KMS-11 (cell line): ENCODE measurements at regions not wholly inside any gene's neighbourhood (a gene's known extent, or its start where the extent isn't known, plus 50 kb on each side); places are given as distances from the start of the nearest gene placed in this dataset.

Experiments used
- H2AFZ ChIP-seq: fragments of 200-600 bp; sonication (generic); 2 replicates; pipeline ENCODE4 v1.6.1; 2016; ENCODE audit warnings: antibody characterized with exemption, mixed run types, low read depth
- H3K27ac ChIP-seq: fragments of 200-600 bp; sonication (generic); 2 replicates; pipeline ENCODE4 v1.6.1; 2016; ENCODE audit warnings: mild to moderate bottlenecking, mixed run types
- H3K27me3 ChIP-seq: fragments of 200-600 bp; sonication (generic); 2 replicates; pipeline ENCODE4 v1.6.1; 2017; ENCODE audit warnings: mild to moderate bottlenecking, low read depth, mixed run types, moderate library complexity; ENCODE audit not compliant: insufficient read depth
- H3K36me3 ChIP-seq: fragments of 200-600 bp; sonication (generic); 2 replicates; pipeline ENCODE4 v1.6.1; 2017; ENCODE audit warnings: mild to moderate bottlenecking, mixed run types; ENCODE audit not compliant: insufficient read depth
- H3K4me1 ChIP-seq: fragments of 200-600 bp; sonication (generic); 2 replicates; pipeline ENCODE4 v1.6.1; 2016; ENCODE audit warnings: mild to moderate bottlenecking, low read depth, mixed run types; ENCODE audit not compliant: poor library complexity, severe bottlenecking
- H3K4me2 ChIP-seq: fragments of 200-600 bp; sonication (generic); 2 replicates; pipeline ENCODE4 v1.7.0; 2016; ENCODE audit warnings: mild to moderate bottlenecking, mixed run types
- H3K4me3 ChIP-seq: fragments of 200-600 bp; sonication (generic); IDR thresholded peaks from 2 replicates; pipeline ENCODE4 v1.6.1; 2017; ENCODE audit warnings: low read depth, low read length, mixed read lengths; ENCODE audit not compliant: insufficient read depth
- H3K79me2 ChIP-seq: fragments of 200-600 bp; sonication (generic); 2 replicates; pipeline ENCODE4 v1.6.1; 2016; ENCODE audit warnings: low read depth, mixed run types; ENCODE audit not compliant: insufficient read depth
- H3K9ac ChIP-seq: fragments of 200-600 bp; sonication (generic); 2 replicates; pipeline ENCODE4 v1.6.1; 2016; ENCODE audit warnings: mild to moderate bottlenecking, mixed run types
- H4K20me1 ChIP-seq: fragments of 200-600 bp; sonication (generic); 2 replicates; pipeline ENCODE4 v1.6.1; 2016; ENCODE audit warnings: mild to moderate bottlenecking, mixed run types; ENCODE audit not compliant: insufficient read depth
- CTCF ChIP-seq: fragments of 200-600 bp; sonication (generic); conservative IDR thresholded peaks from 2 replicates; pipeline ENCODE4 v1.6.1; 2017; ENCODE audit warnings: low read depth, mild to moderate bottlenecking, antibody characterized with exemption, low read length, moderate library complexity, mixed read lengths

GRCh38 chr12:89875809-89876208, 167.2 kb upstream of the ATP2B1 start:
- H3K27ac ChIP-seq: no peak overlapping the region

GRCh38 chr12:89875225-89875624, 166.6 kb upstream of the ATP2B1 start:
- no peak overlapping the region for H2AFZ ChIP-seq
- H3K36me3 ChIP-seq: no peaks in the 10 kb centered on the region
- no peaks in the 10 kb centered on the region for H3K79me2 ChIP-seq
- TF ChIP-seq CTCF: no peak
- H4K20me1 ChIP-seq: no peaks in the 10 kb centered on the region
- H3K4me3 ChIP-seq: no peak overlapping the region
- no peaks in the 10 kb centered on the region for H3K4me1 ChIP-seq
- no peak overlapping the region for H3K9ac ChIP-seq
- H3K4me2 ChIP-seq: no peak overlapping the region
- no peak overlapping the region for H3K27ac ChIP-seq
- H3K27me3 ChIP-seq: no peaks in the 10 kb centered on the region

More at GRCh38 chr12:89875809-89876208, 167.2 kb upstream of the ATP2B1 start:
- Histone ChIP-seq H3K36me3 (no peaks in the 10 kb centered on the region), H3K9ac (no peak overlapping the region), H3K4me1 (no peaks in the 10 kb centered on the region), H3K4me3 (no peak overlapping the region), H4K20me1 (no peaks in the 10 kb centered on the region), H3K4me2 (no peak overlapping the region), H2AFZ (no peak overlapping the region), H3K79me2 (no peaks in the 10 kb centered on the region), H3K27me3 (no peaks in the 10 kb centered on the region)
- TF ChIP-seq CTCF: no peak

GRCh38 chr12:89874146-89874545, 165.5 kb upstream of the ATP2B1 start:
- Histone ChIP-seq H3K27me3 (no peaks in the 10 kb centered on the region), H3K27ac (no peak overlapping the region), H3K4me2 (no peak overlapping the region), H4K20me1 (no peaks in the 10 kb centered on the region), H3K4me3 (no peak overlapping the region), H3K9ac (no peak overlapping the region), H2AFZ (no peak overlapping the region), H3K36me3 (no peaks in the 10 kb centered on the region), H3K79me2 (no peaks in the 10 kb centered on the region), H3K4me1 (no peaks in the 10 kb centered on the region)
- no peak for TF ChIP-seq CTCF

GRCh38 chr12:89873745-89874144, 165.1 kb upstream of the ATP2B1 start:
- no peaks in the 10 kb centered on the region for H3K79me2 ChIP-seq
- TF ChIP-seq CTCF: no peak
- no peaks in the 10 kb centered on the region for H3K4me1 ChIP-seq
- H3K9ac ChIP-seq: no peak overlapping the region
- H4K20me1 ChIP-seq: no peaks in the 10 kb centered on the region
- H3K27ac ChIP-seq: no peak overlapping the region
- H3K27me3 ChIP-seq: no peaks in the 10 kb centered on the region
- H2AFZ ChIP-seq: no peak overlapping the region
- no peak overlapping the region for H3K4me3 ChIP-seq
- H3K4me2 ChIP-seq: no peak overlapping the region
- no peaks in the 10 kb centered on the region for H3K36me3 ChIP-seq
